ENCODE measurements at regions not wholly inside any gene's neighbourhood (a gene's known extent, or its start where the extent isn't known, plus 50 kb on each side); places are given as distances from the start of the nearest gene placed in this dataset.

DNA sequence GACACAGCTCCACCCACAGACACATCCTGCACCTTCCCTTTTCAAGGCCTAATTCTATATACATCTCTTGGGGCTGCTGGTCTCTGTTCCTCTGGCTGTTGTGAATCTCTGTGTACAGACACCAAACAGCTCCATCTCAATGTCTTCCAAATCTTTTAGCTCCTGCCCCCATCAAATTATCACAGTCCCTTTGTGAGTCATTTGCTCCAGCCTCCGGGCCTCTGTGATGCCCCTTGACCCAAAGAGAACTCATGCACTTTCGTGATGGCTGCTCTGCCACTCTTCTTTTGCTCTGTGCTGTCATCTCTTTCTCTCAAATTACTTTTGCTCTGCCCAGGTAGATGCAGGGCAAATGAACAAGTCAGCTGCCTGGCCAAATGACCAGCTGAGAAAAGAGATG is 369.0 kb upstream of the CDIN1 start:
- no peak for DNase-seq

DNA sequence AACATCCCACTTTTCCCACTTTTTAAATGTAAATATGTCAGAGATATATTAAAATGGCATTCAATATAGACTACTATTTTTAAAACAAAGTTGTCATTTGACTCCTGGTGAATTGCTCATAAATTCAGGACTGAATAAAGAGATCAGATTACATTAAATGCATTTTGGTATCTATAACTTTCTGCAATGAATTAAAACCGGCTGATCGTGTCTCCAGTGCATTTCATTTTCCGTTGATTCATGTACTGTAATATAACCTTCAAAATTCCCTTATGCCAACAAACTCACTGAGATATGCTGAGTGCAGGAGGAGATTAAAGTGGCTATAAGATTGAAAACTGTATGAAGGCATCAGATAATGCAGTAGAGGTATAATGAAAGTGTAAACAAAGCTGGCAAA is 361.1 kb upstream of the CDIN1 start:
- DNase-seq = no peak

DNA sequence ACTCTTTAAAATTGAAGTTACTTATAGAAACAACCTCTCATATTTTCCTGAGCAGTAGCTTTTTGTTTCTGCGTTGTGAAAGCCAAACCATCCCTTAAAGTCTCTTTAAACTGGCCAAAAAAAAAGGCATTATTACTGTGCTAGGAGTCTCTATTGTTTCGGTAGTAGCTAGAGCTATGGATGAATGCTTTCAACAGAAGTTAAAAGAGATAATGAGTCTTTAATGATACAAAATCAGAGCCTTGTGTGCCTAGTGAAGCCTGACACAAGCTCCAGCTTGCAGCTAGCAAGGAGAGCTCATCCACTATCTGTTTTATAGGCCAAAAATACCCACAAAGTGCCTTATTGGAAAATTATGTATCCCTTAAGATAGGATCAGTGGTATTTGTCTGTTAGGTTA is 360.4 kb upstream of the CDIN1 start:
- no peak for DNase-seq

DNA sequence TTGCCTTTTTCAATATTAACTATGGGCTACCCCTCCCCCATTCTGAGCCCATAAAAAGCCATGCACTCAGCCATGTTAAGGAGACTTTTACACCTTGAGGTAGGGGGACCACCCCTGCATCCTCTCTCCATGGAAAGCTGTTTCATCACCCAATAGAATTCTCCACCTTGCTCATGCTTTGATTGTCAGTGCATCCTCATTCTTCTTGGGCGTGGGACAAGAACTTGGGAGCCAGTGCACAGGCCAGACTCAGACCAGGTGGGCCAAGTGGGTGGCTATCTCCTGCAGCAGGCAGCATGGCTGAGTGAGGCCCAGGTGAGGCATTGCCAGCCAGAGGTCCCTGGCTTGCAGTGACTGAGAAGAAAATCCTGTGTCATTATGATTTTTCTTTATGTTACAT is 357.4 kb upstream of the CDIN1 start:
- no peak for DNase-seq

DNA sequence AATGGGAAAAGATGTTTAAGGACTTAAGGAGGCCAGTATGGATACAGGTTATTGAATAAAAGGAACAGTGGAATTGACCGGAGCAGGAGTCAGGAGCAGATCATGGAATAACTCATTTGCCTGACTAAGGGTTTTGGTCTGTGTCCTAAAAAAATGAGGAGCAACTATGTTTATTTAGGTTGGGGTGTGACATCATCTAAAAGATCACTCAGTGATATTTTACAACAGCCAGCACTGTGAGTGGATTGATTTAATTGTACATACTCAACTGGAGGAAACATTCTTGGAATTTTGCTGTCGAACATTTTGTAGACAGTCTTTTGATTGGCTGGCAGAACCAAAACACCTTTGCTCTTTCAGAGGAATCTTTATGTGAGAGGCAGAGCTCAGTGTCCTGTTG is 348.6 kb upstream of the CDIN1 start:
- no peak for DNase-seq

DNA sequence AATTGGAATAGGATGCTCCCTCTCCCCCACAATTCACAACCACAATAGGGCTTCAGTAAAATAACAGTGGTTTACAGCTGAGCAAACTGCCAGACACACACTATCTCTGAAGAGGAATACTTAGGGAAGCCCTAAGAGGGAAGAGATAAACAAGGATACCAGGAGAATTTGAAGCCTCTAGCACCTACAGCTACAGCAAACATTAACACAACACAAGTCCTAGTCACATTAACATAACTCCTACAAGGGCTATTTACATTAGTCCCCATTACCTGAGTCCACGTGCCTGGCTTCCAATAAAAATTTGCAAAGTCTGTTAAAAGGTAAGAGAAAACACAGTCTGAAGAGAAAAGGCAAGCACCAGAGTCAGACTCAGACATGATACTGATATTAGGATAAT is 346.9 kb upstream of the CDIN1 start:
- DNase-seq = no peak

DNA sequence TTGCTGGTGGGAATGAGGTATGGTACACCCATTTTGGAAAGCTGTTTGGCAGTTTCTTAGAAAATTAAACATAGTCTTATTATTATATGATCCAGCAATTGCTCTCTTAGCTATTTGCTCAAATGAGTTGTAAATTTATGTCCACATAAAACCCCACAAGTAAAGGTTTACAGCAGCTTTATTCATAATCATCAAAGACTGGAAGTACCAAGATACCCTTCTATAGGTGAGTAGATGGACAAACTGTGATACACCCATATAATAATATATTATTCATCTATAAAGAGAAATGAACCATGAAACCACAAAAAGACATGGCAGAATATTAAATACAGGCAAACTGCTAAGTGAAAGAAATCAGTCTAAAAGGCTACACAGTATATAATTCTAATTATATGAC is 344.7 kb upstream of the CDIN1 start:
- no peak for DNase-seq

DNA sequence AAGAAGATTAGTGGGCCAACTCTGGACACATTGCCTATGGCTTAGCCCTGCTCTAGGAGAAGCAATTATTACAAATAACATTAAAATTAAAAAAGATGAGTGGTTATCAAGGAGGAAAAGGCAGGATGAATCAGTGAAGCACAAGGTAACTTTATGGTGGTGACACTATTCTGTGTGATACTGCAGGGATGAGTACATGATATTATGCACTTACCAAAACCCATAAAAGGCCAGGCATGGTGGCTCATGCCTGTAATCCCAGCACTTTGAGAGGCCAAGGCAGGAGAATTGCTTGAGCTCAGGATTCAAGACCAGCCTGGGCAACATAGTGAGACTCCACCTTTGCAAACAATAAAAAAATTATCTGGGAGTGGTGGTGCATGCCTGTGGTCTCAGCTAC is 344.3 kb upstream of the CDIN1 start:
- no peak for DNase-seq

DNA sequence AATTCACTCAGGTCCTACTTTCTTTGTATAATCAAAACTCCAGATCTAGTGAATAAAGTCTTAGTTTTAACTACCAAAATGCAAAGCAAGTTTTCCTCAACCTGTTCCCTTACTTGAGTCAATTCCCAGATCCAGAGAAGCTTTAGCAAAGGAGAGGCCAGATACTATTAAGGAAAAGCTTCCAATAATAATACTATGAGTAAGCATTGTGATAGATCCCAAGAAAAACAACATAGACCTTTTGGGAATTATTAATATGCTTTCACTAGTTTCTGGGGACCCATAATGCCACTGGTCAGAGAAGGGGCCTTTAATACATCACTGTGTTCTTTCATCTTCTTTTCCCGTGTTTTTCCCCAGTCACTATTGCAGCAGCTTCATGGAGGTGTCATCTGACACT is 339.9 kb upstream of the CDIN1 start:
- no peak for DNase-seq

DNA sequence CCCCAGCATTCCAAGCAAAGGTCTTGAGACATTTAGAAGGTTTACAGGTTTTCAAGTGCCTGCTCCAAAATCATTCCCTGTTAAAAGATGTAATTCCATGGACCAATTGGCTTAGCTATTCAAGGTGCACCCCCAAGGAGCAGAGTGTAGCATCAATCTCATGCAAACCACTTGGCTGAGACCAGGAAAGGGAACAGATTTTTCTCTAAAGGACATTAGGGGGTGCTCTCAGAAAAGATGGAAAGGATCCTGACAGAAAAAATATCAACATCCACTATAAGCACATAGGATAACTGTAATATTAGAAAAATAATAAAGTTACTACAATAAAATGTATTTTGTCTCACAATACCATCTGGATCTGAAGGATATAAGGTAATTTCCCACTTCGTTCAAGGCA is 328.0 kb upstream of the CDIN1 start:
- DNase-seq = no peak

DNA sequence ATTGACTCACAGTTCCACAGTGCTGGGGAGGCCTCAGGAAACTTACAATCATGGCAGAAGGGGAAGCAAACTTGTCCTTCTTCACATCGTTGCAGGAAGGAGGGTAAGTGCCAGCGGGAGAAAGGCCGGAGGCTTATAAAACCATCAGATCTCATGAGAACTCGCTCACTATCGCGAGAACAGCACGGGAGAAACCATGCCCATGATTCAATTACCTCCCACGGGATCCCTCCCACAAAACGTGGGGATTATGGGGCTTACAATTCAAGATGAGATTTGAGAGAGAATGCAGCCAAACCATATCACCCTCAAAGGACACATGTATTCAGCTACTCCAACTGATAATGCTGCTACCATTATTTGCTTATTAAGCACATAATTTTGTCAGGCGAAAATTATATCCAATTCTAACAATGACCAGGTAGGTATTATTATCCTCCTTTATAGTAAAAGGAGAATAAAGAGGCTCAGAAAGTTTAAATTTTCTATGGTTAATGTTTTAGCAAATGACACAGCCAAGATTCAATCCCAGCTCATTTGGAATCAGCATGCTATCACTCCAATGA is 327.2 kb upstream of the CDIN1 start:
- no peak for DNase-seq

DNA sequence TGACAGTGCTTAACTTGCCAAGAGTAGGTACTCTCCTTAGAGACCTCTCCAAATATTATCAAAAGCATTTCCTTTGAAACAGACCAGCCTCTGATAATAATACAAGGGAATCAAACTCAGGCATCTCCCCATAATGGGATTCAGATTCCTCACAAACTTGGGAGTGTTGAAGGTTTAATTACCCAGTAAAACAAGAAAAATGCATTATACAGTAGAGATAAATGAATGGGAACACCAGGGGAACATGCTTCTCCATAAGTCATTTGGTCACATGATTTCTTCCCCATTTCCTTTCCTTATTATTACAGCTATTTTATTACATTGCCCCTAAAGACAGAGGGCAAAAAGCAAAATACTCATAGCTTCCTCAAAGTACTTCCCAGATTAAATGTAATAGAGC is 325.0 kb upstream of the CDIN1 start:
- no peak for DNase-seq

DNA sequence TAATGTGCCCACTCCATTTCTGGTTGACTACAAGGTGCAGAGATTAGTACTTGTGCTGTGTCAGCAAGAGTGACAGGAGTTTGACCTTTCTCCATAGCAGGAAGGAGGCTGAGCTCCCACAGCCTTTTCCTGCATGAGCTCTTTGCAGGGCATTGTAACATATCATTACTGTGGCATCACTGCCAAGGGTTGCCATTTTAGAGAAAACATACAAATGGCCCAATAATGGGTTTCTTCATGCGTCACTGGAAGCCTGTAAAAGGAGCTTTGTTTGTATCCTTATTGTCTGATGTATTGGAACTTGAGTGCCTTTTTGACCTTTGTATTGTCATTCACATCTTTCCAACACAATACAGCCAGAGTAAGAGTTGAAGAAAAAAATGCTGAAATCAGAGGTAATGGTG is 323.0 kb upstream of the CDIN1 start:
- DNase-seq = no peak

DNA sequence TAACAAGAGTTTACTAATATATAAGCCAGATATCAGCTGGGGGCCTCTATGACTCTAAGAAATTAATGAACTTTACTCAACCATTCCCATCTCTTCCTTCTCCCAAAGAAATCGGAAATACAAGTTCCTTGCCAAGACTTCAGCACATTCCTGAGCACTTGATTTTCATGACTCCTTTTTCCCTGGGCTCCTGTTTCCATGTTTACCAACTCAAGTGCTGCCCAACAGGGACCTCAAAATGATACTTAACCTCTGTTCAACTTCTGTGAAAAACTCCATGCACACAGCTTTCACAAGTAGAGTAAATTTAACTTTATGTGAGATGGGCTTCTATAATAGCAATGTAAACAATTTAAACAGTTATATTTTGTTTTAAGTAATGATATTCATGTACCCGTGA is 315.8 kb upstream of the CDIN1 start:
- no peak for DNase-seq

DNA sequence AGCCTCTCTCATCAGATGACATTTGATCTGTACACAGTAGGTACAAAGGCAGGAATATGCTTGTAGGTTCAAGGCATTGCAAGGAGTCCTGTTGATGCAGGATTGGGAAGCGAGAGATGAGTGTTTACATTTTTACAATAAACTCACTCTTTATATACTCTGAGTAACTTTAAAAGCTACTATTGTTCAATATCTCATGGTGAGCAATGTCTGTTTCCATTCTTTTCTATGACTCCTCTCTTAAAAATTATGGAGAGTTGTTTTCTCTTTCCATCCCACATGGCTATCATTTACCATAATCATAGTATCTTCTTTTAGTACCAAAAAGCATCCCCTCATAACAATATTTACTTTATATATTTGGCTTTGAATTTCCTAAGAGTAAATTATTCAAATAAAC is 314.0 kb upstream of the CDIN1 start:
- DNase-seq = no peak

DNA sequence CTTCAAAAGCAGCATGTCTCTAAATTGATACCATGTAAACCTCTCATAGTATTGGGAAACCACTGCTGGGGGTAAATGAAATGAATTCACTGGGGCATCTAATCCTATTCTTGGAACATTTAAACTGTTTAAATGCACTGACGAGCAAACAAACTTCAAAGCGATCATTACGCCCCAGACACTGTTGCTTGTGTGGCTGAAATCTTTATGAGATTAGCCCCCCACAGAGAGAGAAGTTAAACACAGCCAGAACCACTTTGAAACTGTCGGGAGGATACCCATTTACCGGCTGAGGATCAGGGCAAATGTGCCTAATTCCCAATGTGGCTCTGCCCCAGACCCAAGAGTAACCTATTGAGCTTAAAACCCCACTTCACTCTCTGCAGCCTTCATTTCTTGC is 308.4 kb upstream of the CDIN1 start:
- no peak for DNase-seq

DNA sequence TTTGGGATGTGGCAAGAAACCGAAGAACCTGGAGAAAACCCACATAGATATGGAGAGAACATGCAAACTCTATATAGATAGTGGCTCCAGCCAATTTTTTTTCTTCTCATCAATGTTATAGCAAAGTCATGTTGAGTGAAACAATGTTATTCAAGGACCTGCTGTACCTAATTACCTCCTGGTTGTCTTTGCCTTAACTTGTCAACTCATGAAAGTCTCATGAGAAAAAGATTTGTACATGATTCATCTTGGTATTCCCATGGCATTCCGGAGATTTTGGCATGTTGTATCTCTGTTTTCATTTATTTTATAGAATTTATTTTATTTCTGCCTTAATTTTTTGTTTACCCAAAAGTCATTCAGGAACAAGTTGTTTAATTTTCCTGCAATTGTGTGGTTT is 303.8 kb upstream of the CDIN1 start:
- DNase-seq = no peak

DNA sequence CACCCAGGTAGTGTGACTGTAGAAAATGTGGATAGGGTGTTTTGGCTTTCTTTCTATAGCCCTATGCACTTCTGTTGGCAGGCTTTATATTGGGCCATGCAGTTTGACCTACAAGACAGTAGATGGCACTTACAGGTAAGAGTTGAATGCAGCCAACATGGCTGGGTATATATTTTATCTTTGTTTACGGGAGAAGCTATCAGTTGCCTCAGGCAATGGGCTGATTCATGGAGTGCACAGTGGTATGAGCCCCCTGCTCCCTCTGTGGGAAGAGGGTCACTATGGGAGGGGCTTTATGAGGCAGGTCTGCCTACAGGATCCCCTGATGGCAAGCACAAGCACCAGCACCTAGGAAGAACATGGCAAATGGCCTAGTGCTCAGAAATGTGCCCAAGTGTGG is 301.2 kb upstream of the CDIN1 start:
- DNase-seq = no peak

DNA sequence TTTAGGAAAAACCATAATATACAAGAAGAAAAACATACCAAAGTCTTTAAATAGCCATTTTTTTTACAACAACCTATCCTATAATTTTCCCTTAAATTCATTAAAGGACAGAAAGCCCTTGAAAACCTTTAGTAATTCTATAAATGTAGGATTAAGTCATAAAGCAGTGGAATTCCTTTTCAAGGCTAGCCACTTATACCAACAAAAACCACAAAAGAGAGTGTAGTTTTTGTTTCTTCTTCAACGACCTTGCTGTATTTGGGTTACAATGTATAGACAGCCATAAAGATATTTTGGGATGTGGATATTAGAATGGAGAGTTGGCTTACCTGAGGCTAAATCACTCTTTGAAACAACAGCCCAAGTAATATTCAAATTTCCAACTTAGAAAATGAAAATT is 296.6 kb upstream of the CDIN1 start:
- no peak for DNase-seq

DNA sequence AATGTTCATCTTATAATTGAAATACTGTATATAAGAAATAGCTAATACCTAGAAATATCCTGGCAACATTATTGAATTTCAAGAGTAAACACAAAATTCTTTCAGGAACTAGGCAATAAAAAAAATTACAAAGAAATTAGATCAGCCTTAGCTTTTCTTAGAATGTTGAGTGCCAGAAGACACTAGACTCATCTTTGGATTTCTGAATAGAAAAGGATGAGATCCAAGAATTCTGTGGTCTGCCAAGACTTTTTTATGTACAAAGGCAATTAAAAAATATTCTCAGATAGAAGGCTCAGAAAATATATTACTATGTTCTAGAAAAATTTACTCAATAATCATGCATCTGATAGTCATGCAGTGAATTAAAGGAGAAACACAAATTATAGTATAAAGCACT is 294.5 kb upstream of the CDIN1 start:
- no peak for DNase-seq

DNA sequence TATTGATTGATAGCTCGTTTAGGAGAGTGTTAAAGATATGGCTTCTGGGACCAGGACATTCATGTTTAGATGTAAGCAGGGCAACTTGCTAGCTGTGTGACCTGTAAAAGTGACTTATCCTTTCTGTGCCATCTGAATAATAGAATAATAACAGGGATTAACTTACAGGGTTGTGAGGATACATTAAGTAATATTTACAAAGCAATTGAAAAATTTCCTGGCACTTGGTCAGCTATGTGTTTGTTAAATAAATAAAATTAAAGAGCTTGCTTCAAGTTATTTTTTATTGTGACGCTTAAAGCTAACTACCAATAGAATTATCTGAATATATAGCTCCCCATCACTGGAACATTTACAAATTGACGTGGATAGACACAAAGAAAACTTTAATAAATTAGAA is 287.9 kb upstream of the CDIN1 start:
- DNase-seq = no peak

DNA sequence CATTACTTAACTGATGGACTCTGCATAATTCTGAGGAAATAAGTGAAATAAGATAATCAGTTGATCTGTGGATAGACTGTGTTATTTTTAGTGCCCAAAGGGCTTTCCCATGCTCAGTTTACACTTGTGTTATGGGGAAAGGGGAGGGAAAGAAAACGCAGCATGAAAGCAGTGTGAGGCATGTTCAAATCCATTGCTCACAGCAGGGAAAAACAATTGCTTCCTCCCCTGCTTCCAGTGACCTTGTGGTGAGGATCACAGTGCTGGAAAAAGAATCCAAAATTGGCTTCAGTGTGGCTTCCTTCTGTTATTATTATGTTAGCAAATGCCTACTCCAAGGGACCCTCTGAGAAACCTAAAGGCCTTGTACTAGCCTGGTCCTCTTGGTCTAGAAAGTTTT is 285.1 kb upstream of the CDIN1 start:
- DNase-seq = no peak

DNA sequence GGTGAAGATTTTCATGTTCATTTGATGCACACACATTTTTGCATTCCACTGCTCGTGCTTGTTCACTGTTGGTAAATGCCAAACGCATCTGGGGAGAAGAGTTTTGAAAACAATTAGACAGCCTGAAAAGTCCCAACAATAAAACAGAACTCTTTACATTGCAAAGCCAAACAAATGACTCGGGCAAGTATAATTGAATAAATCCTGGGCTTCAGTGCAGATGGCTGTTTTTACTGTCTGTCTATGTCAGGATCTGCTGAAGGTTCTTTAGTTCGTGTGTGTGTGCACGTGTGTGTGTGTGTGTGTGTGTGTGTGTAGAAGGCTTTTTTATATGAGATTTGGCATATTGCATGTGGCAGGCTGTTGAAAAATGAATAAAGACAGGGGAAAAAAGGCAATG is 277.5 kb upstream of the CDIN1 start:
- no peak for DNase-seq

DNA sequence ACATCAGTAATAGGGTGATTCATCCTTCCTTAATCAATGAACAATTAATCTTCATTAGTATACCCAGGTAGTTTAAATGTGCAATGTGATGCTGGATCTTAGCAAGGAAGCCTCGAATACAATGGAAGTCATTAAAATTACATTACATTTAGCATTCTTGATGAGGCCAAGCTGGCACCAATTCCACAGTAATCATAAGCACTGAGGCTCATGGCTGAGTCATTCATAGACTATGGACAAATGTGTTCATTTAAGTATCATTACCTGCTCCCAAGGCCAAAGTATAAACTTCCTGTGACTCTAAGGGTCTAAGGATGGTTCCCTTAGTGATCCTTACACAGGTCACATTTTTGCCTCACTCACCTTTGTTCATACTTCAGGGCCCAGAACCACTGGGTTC is 266.4 kb upstream of the CDIN1 start:
- DNase-seq = no peak

DNA sequence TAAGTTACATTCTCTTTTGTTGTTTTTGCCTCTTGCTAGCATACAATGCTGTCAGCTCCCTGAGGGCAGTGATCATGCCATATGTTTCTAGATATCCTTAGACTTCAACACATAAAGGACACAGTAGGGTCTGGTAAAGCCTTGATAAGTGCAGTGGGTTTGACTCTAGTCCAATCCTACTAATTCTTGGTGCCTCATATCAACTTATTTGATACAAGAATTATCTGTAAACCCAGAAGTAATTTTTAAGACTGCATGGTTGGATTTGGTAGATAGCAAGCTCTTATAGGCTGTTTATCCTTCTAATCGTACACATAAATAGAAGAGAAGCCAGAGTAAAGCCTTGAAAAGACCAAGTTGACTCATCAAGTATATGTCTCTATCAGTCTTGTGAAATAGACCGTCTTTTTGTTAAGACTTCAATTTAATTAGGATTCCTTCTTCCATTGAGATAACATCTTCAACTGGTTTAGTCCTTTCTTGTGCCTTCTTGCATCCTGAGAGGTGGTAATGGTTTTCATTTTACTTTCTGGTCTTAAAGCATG is 265.6 kb upstream of the CDIN1 start:
- DNase-seq = no peak

DNA sequence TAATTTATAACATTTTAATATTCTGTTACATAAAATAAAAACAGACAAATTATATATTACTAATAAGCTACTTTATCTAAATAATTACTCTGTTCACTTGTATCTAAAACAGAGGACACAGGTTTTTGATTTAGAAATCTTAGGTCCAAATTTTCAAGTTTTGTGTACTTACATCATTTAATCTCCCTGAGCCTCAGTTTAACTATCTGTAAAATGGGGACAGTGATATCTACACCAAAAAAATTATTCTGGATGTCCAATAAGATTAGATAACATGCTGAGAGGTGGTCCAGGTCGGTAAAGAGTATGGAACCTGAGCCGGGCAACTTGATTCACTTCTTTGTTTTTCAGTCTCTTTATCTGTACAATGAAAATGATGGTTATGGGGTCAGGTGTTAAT is 263.8 kb upstream of the CDIN1 start:
- DNase-seq = no peak
